NCI-H1417 (cell line): ENCODE measurements at regions not wholly inside any gene's neighbourhood (a gene's known extent, or its start where the extent isn't known, plus 50 kb on each side); places are given as distances from the start of the nearest gene placed in this dataset.
"Not testable (repeated sequence)": the region's sequence is repeated elsewhere in the genome, so short reads cannot be mapped to it uniquely, and the experiment has no call there.

Experiments
- DNase-seq, 3 experiments: peaks; one replicate each; lab custom pipeline; 2025; lab: John Stamatoyannopoulos, UW

GRCh38 chr4:72942565-72942964, 127.0 kb downstream of the COX18 start:
- DNase-seq: no peak

GRCh38 chr4:72938516-72938915, 131.0 kb downstream of the COX18 start:
- DNase-seq: peak in 1 of 3 experiments; percentile 54

GRCh38 chr4:72935462-72935861, 134.1 kb downstream of the COX18 start:
- DNase-seq: no peak

- no peak for DNase-seq
These were observed 136.5 kb downstream of the COX18 start for GRCh38 chr4:72933029-72933428.

- no peak for DNase-seq
These were observed 138.2 kb downstream of the COX18 start for GRCh38 chr4:72931346-72931745.

GRCh38 chr4:72929596-72930274, 139.8 kb downstream of the COX18 start:
- not testable (repeated sequence) for DNase-seq

- DNase-seq: no peak
These were observed 144.7 kb downstream of the COX18 start for GRCh38 chr4:72924814-72925213.

GRCh38 chr4:72919937-72920336, 149.6 kb downstream of the COX18 start:
- DNase-seq: no peak

GRCh38 chr4:72919464-72919863, 150.1 kb downstream of the COX18 start:
- no peak for DNase-seq

GRCh38 chr4:72918362-72918761, 151.2 kb downstream of the COX18 start:
- DNase-seq: no peak

- DNase-seq: no peak
These were observed 158.2 kb downstream of the COX18 start for GRCh38 chr4:72911316-72911715.

GRCh38 chr4:72909461-72909860, 160.1 kb downstream of the COX18 start:
- peak in 2 of 3 experiments; percentile 19 to 29 for DNase-seq

GRCh38 chr4:72902354-72902753, 167.2 kb downstream of the COX18 start:
- DNase-seq: no peak

- no peak for DNase-seq
These were observed 168.0 kb downstream of the COX18 start for GRCh38 chr4:72901553-72901952.

GRCh38 chr4:72900952-72901351, 168.6 kb downstream of the COX18 start:
- no peak for DNase-seq

GRCh38 chr4:72899621-72900020, 169.9 kb downstream of the COX18 start:
- no peak for DNase-seq

GRCh38 chr4:72899214-72899613, 170.3 kb downstream of the COX18 start:
- DNase-seq: no peak

- DNase-seq: no peak
These were observed 173.0 kb downstream of the COX18 start for GRCh38 chr4:72896515-72896914.

- no peak for DNase-seq
These were observed 174.1 kb downstream of the COX18 start for GRCh38 chr4:72895408-72895807.

- no peak for DNase-seq
These were observed 176.0 kb downstream of the COX18 start for GRCh38 chr4:72893354-72894066.

GRCh38 chr4:72888331-72888730, 181.2 kb downstream of the COX18 start:
- DNase-seq: no peak

GRCh38 chr4:72887152-72887551, 182.4 kb downstream of the COX18 start:
- DNase-seq: no peak

- DNase-seq: peak in 2 of 3 experiments; percentile 4 to 24
These were observed 182.9 kb downstream of the COX18 start for GRCh38 chr4:72886602-72887001.

GRCh38 chr4:72884225-72884624, 185.3 kb downstream of the COX18 start:
- DNase-seq: not testable (repeated sequence)
